Epithelial cell of prostate (primary cell): ENCODE measurements at regions not wholly inside any gene's neighbourhood (a gene's known extent, or its start where the extent isn't known, plus 50 kb on each side); places are given as distances from the start of the nearest gene placed in this dataset.

ENCODE experiments used
- DNase-seq: peaks from one replicate; pipeline ENCODE4 v3.0.0-alpha.2; 2011; ENCODE audit warnings: low read depth, low spot score
- H3K27ac ChIP-seq: fragments of 450-650 bp; 2 replicates; pipeline ENCODE4 v1.5.1; 2017; ENCODE audit warnings: mild to moderate bottlenecking

DNA sequence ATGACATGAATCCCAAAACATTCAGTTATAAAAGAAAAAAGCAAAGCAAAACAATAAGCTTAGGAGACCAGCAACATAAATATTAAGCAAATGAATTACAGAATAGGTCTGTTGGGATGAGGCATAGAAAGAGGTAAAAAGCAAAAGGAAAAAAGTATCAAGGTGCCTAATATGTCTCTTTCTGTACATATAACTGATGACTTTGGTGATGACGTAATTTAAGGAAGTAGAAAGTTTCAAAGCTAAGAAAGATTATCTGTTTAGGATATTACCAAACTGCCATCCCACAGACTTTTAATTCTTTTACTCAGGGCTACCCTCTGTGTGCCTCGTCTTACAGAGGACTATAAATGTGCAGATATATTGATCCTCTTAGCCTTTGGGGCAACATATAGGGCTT lies 1066.5 kb downstream of the SORCS3 start:
- no peak overlapping the region for H3K27ac ChIP-seq
- DNase-seq: no peak

DNA sequence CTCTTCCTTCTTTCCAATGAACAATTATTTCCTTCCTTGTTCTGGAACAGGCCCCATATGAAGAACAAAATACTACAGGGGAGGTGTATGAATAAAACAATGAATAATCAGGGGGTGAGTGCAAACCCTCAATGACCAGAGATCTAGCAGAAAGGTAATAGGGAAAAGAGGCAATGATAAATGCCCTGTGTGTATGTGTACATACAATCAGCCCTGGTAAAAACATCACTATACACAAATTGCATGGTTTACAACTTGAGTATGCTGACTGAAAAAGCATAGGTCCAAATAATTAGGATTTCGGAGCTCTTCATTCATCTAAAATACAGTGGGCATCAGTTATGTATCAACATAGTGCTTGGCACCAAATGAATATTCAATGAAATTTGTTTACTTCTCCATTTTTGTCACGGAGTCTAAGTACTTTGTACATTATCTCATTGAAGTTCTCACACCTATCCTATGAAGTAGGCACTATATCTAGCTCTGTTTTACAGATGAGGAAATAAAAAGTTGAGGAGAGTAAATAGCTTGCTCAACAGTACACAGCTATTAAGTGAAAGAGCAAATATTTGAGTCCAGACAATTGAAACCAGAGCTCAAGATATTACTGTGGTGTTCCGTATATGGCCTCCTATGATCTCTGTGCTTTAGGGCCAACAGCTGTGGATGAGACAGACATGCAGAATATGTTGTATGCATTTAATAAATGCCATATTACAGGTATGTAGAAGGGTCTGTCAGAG lies 1065.4 kb downstream of the SORCS3 start:
- H3K27ac ChIP-seq: no peak overlapping the region
- no peak for DNase-seq

DNA sequence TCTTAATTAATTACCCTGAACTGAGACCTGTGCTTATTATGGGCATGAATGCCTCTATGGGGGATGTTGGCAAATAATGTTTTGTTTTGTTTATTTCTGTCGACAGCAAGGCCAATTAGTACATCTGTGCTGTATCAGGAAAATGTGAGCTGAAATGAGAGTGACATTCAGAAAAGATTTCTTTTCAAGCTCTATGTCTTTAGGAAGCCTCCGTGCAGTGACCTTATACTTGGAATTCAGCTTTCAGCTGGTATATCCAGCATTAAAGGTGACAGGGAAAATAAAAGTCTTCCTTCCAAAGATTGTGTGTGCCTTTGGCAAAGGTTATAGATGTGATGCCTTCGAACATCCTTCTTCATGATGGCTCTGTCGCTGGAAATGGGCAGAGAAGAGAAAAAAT lies 1061.1 kb downstream of the SORCS3 start:
- DNase-seq: no peak
- no peak overlapping the region for H3K27ac ChIP-seq

DNA sequence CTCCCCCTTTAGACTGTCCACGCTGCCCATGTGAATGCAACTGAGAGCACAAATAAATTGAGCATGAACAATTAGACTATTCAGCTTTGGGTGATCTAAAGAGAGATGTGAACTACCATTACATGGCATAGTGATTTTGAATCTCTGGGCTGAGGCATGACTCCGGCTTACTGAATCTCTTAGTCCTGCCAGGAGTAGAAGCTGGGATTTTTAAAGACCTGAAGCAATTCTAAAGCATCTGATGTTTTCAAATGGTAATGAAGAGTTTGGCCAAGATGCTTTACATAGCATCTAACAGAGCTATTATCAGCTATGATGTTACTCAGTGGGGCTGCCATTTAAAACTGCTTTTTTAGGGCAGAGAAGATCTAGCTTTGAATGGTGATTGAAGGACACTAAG lies 1059.1 kb downstream of the SORCS3 start:
- H3K27ac ChIP-seq: no peak overlapping the region
- no peak for DNase-seq

DNA sequence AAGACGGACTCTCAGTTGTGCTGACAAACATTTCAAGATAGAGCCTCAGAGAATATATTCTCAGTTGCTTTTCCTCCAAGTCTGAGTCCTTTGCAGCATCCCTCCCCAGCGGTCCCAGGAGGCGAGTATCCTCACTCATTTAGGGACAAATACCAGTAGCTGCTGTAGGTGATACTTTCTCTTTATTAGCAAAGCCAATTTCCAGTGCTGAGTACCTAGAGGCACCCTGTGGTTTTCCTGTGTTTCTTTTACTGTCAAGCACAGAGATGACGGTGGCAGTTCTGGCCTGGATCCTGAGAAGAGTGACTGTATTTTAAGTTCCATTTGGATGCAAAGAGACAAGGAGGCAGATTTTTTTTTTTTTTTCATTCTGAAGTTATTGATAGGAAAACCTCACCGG lies 1058.4 kb downstream of the SORCS3 start:
- no peak overlapping the region for H3K27ac ChIP-seq
- DNase-seq: no peak

DNA sequence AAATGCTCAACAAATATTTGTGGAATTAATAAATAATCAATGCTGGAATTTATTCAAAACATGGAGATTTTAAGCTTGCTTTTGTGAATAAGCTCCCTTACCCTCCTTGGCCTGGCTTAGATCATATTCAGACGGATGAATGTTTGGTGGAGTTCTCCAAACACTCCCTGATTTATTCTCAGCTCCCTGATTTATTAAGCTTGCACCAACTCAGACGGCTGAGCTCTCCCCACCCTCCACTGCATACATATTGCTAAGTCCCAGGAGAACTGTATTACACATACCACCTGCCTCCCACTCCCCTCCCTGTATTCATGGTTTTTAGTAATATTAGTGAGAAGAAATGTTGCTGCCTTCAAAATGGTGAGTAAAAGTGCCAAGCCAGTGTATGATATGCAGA lies 1057.5 kb downstream of the SORCS3 start:
- DNase-seq: no peak
- no peak overlapping the region for H3K27ac ChIP-seq

DNA sequence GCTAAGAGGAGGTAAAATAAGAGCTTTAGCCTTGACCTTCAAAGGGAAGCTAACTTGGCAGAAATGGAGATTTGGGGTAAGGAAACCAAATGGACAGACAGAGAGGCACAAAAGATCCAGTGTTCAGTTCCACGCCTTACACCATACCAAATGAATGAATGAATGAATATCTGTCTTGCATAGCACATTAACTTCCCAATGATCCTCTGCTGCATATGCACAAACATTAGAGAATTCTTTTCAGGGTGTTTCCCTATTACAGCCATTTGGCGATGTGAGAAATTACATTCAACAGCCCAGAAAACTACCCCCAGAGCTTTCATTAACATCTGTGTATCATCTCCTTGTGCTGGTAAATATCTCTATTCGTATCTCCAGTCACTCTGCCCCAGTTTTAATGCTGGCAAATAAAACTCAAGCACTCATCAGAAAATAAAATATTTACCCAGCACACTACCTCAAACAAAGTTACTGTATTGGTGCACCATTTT lies 1056.2 kb downstream of the SORCS3 start:
- H3K27ac ChIP-seq: no peak overlapping the region
- DNase-seq: no peak

DNA sequence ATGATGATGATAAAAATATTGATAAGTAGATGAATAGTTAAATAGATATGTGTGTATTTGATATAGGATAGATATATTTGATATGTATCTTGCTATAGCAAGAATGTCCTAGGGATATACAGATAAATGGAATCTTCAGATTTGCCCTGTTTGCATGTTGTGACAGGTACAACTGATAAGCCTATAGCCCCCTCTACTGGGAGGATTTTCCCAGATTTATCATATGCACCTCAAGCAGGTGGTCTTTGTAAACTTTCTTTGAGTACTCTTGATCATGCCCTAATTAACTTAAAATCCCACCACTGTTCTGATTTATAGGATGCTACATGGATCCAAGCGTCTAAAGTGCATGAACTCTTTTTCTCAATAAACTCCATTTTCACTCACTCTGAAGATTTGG lies 1050.7 kb downstream of the SORCS3 start:
- no peak overlapping the region for H3K27ac ChIP-seq
- no peak for DNase-seq

DNA sequence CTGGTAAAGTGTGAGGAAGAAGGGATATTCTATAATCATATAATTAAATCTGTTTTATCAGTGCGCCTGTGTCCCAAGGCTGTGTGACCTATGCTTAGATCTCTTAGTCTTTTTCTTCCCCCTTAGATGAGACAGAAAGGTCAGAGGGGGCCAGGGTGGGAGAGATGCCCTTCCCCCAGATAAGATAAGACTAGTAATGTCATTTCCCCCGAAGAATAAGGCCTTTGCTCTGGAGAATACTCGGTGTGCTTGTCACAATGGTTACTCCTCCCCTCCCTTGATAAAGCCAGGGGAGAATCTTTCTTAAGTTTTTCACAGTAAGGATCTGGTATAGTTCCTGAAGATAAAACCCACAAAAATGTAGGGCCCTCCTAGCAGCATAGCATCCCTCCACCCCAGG lies 1041.8 kb downstream of the SORCS3 start:
- no peak for DNase-seq
- H3K27ac ChIP-seq: no peak overlapping the region

DNA sequence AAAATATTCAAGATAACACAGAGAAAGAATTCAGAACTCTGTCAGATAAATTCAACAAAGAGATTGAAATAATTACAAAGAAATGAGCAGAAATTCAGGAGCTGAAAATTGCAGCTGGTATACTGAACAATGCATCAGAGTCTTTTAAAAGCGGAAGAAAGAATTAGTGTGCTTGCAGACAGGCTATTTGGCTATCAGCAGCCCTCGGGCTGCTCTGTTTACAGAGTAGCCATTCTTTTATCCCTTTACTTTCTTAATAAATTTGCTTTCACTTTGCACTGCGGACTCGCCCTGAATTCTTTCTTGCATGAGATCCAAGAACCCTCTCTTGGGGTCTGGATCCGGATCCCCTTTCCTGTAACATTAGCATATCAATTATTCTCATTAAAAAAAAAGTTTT lies 1040.0 kb downstream of the SORCS3 start:
- no peak for DNase-seq
- H3K27ac ChIP-seq: no peak overlapping the region

DNA sequence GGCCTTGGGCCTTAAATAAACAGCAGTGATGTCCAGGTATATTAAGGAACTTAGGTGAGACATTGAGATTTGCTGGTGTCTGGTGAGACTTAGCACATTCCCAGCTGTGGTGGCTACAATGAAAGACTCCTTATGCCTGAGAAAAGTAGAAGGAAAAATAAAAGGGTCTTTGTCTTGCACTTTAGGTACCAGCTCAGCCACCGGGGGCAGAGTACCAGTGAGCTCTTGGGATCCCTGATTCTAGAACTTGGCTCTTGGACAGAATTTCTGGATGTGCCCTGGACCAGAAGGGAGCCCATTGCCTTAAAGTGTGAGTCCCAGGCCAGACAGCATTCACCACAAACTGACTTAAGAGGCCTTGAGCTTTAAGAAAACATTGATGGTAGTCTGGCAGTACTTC lies 1038.7 kb downstream of the SORCS3 start:
- no peak for DNase-seq
- H3K27ac ChIP-seq: no peak overlapping the region

DNA sequence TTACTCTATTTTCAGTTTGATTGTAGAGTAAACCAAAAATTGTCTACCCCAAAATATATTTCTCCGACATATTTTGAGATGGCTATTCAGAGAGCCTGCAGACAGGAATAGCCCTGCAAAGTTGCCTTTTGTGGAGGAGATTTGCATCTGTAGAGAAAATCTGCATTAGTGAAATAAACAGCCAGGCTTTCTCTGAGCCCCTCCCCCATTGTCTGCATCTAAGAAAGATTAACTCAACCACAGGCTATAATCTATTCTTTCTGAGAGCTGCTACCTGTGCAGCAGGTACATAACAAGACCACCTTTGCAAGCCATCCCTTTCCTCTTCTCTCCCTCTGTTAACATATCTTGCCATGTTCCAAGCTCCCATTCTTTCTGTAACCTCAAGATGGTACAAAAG lies 1034.2 kb downstream of the SORCS3 start:
- no peak for DNase-seq
- H3K27ac ChIP-seq: no peak overlapping the region

DNA sequence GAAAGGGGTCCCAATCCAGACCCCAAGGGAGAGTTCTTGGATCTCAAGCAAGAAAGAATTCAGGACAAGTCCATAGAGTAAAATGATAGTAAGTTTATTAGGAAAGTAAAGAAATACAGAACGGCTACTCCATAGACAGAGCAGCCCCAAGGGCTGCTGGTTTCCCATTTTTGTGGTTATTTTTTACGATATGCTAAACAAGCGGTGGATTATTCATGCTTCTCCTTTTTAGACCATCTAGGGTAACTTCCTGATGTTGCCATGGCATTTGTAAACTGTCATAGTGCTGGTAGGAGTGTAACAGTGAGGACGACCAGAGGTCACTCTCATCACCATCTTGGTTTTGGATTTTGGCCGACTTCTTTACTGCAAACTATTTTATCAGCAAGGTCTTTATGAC lies 1033.4 kb downstream of the SORCS3 start:
- no peak overlapping the region for H3K27ac ChIP-seq
- no peak for DNase-seq

DNA sequence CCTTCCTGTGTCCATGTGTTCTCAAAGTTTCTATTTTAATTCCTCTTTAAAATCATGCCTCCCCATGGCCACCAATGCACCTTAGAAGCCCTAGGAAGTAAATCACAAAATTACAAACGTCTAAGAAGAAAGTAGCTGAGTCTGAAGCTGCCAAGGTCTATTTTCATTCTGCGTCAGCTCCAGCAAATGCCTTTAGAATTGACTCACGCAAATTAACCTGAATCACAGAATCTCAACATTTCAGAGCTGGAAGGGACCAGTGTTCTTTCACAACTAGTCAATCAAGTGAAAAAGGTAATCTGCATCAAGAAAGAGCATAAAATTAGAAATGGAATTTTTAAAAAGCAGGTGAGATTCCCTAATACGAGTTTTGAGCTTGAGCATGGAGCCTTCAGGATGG lies 1017.6 kb downstream of the SORCS3 start:
- no peak for DNase-seq
- H3K27ac ChIP-seq: no peak overlapping the region

DNA sequence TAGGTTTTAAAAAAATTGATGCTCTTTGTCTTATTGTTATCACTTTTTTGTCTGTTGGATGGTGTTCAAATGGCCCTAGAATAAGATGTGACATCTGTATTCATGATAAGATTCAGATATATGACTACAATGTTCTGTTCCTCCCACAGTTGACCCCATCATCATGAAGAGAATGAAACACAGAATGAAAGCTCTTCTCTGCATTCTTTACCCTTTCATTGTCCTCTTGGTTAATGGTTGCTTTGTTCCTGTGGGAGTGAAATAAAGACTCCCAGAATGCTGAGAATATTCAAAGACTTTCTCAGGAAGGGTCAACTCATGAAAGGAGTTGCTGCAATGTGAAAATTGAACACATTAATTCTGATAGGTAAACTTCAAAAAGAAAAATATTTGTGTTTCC lies 1015.8 kb downstream of the SORCS3 start:
- H3K27ac ChIP-seq: no peak overlapping the region
- DNase-seq: no peak

DNA sequence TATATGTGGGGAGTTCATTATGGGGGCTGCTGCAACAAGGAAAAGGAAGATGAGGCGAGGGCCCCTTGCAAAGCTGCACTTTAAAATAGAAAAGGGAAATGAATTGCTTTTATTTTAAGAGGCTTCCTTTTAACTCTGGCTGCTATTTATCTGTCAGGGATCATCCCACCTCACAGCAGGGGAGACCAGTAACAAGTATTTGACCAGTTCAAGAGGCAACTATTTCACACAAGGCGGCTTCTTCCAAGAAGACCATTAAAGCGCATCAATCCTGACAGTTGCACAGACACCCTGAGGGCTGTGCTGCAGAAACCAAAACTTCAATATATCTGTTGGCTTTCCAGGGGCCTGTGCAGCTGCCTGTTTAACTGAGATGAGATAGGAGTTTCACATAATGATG lies 1009.2 kb downstream of the SORCS3 start:
- no peak for DNase-seq
- no peak overlapping the region for H3K27ac ChIP-seq

DNA sequence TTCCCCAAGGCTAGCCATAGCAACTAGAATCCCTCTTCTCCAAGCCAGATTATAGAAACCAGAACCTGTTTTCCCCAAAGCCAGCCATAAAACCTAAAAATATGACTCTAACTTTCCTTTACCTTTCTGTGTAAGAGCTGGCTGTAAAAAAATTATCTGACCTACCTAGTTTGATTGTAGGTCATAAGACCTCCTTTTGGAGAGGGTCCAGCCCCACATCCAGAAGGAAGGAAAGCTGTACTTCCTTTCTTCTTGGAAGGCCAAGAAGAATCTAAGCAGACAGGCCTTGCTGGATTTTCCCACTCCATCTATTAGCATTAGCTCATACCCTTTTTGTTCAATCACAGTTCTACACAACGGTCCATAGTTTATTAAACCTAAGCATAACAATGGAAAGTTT lies 1006.3 kb downstream of the SORCS3 start:
- H3K27ac ChIP-seq: no peak overlapping the region
- DNase-seq: no peak

DNA sequence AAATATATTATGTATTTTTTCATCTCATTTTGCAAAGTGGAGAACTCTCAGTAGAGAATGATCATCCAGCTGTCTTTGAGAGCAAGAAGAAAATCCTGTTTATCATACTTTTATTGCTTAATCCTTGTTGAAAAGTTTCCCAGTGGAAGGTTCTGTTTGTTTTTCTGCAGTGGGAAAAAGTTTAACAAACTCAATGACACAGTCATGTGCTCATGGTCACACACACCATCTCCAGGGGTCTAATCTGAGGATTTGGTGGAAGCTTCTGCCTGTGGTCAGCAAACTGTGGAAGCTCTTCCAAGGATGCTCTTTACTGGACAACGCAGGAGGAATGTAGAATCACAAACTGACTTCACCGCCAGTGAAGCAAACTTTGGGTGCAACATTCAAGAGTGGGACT lies 1003.9 kb downstream of the SORCS3 start:
- DNase-seq: no peak
- H3K27ac ChIP-seq: no peak overlapping the region

DNA sequence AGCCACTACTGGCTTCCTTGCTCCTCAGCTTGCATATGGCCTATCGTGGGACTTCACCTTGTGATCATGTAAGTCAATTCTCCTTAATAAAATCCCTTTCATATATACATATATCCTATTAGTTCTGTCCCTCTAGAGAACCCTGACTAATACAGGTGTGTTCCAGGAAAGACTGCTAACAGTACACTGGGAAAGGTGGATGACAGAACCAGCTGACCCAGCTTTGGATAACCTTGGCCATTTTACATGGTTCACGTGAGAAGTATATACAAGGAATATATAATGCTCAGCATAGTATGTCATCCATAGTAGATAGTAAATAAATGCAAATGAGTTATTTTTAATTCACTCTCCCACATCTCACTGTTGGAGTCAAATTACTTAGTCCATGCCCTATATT lies 1003.5 kb downstream of the SORCS3 start:
- H3K27ac ChIP-seq: no peak overlapping the region
- DNase-seq: no peak

DNA sequence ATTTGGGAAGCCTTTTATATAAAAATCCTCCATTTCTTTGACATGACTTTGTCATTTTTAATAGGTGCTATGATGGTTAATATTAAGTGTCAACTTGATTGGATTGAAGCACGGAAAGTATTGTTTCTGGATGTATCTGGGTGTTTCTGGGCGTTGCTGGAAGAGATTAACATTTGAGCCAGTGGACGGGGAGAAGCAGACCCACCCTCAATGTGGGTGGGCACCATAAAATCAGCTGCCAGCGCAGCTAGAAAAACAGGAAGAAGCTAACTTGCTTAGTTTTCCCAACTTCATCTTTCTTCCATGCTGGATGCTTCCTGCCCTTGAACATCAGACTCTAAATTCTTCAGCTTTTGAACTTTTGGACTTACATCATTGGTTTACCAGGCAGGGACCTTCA lies 1003.0 kb downstream of the SORCS3 start:
- no peak overlapping the region for H3K27ac ChIP-seq
- no peak for DNase-seq

DNA sequence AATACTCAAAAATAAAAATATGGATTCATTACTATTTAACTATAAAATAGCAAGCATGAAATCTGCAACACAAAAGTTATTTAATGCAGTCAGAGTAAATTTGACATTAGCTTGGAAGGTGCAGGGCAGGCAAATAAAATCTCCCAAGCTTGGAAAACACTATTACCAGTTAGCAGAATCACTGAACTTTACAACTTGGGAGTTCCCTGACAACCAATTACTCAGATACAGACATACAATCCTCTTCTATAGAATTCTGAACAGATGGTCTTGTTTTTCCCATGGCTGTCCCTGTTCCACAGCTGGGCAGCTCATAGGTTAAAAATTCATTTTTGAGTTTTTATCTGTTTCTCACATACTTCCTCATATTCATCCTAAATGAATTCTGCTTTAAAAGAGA lies 1002.6 kb downstream of the SORCS3 start:
- no peak overlapping the region for H3K27ac ChIP-seq
- DNase-seq: no peak

DNA sequence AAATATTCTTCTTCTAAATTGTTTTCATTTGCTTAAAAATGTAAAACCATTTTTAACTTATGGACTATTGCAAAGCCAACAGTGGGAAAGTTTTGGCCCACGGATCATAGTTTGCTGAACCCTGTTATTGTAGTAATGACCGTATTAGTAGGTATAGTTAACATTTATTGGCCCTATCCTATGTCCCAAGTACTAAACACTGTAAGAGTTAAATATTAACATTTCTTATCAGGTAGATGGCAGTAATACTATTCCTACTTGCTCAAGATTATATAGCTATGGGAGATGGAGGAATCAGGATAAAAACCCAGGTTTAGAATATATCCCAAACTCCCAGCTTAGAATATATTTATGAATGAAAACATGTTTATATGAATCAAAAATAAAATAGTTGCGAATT lies 993.2 kb downstream of the SORCS3 start:
- no peak for DNase-seq
- H3K27ac ChIP-seq: no peak overlapping the region
